OCI-LY7 (cell line): ENCODE measurements at regions not wholly inside any gene's neighbourhood (a gene's known extent, or its start where the extent isn't known, plus 50 kb on each side); places are given as distances from the start of the nearest gene placed in this dataset.

Source experiments
- BruUV-seq: library from RNA; stranded (reverse); fragments of 400-500 nt; replicated peaks from 2 replicates; lab custom pipeline; 2021; lab: Mats Ljungman, UMichigan
- CTCF ChIA-PET: fragments of 300-600 bp; sonication (Branson Sonifier 250); formaldehyde crosslinking; loops from one replicate; lab custom pipeline; 2022; ENCODE audit warnings: antibody characterized with exemption; ENCODE audit not compliant: unreplicated experiment; lab: Charles Lee
- POLR2A ChIA-PET: fragments of 300-600 bp; sonication (Branson Sonifier 250); formaldehyde crosslinking; loops from one replicate; lab custom pipeline; 2022; ENCODE audit warnings: antibody characterized with exemption; lab: Charles Lee
- DNase-seq: peaks from one replicate; pipeline ENCODE4 v3.0.0-alpha.2; 2015; ENCODE audit warnings: low spot score
- H2AFZ ChIP-seq: fragments of 200-600 bp; sonication (generic), shearing (Covaris generic); 2 replicates; pipeline ENCODE4 v1.6.1; 2014; ENCODE audit warnings: mild to moderate bottlenecking, antibody characterized with exemption, low read length, moderate library complexity
- H3K27ac ChIP-seq: fragments of 200-600 bp; sonication (generic); 2 replicates; pipeline ENCODE4 v1.5.1; 2014; ENCODE audit warnings: mixed run types, low read depth, mild to moderate bottlenecking, moderate library complexity, low read length, inconsistent platforms; ENCODE audit not compliant: poor library complexity, severe bottlenecking
- H3K36me3 ChIP-seq: fragments of 200-600 bp; sonication (generic); 2 replicates; pipeline ENCODE4 v1.6.1; 2014; ENCODE audit warnings: mild to moderate bottlenecking, antibody characterized with exemption, low read length, moderate library complexity, mixed read lengths; ENCODE audit not compliant: insufficient read depth
- H3K4me1 ChIP-seq: fragments of 200-600 bp; sonication (generic); 2 replicates; pipeline ENCODE4 v1.5.1; 2014; ENCODE audit warnings: mild to moderate bottlenecking, low read length; ENCODE audit not compliant: insufficient read depth, poor library complexity, severe bottlenecking
- H3K4me2 ChIP-seq: fragments of 200-600 bp; sonication (generic); 2 replicates; pipeline ENCODE4 v1.6.1; 2014; ENCODE audit warnings: mild to moderate bottlenecking, low read length
- H3K4me3 ChIP-seq: fragments of 200-600 bp; sonication (generic); 2 replicates; pipeline ENCODE4 v1.5.1; 2014; ENCODE audit warnings: mild to moderate bottlenecking, low read depth, low read length; ENCODE audit not compliant: poor library complexity, severe bottlenecking
- H3K79me2 ChIP-seq: fragments of 200-600 bp; sonication (generic); 2 replicates; pipeline ENCODE4 v1.6.1; 2016; ENCODE audit warnings: low read depth, mild to moderate bottlenecking, low read length, moderate library complexity, mixed read lengths; ENCODE audit not compliant: insufficient read depth
- H3K9me2 ChIP-seq: fragments of 200-600 bp; sonication (generic); 2 replicates; pipeline ENCODE4 v1.6.1; 2016; ENCODE audit warnings: mild to moderate bottlenecking, low read length, mixed read lengths; ENCODE audit not compliant: insufficient read depth
- H3K9me3 ChIP-seq: fragments of 200-600 bp; sonication (generic); 2 replicates; pipeline ENCODE4 v1.6.1; 2014; ENCODE audit warnings: mild to moderate bottlenecking, mixed run types, low read length, mixed read lengths
- H4K20me1 ChIP-seq: fragments of 200-600 bp; sonication (generic); 2 replicates; pipeline ENCODE4 v1.6.1; 2014; ENCODE audit warnings: mild to moderate bottlenecking, antibody characterized with exemption, low read length, moderate library complexity, mixed read lengths; ENCODE audit not compliant: insufficient read depth
- CTCF ChIP-seq: fragments of 200-600 bp; sonication (generic); conservative IDR thresholded peaks from 2 replicates; pipeline ENCODE4 v1.5.1; 2014; ENCODE audit warnings: mild to moderate bottlenecking, antibody characterized with exemption, low read length, moderate library complexity, mixed read lengths
- EZH2phosphoT487 ChIP-seq: fragments of 200-600 bp; sonication (generic); IDR thresholded peaks from 2 replicates; pipeline ENCODE4 v1.6.1; 2018; ENCODE audit warnings: low read depth, borderline replicate concordance, mild to moderate bottlenecking, mixed run types, antibody characterized with exemption, low read length, moderate library complexity, mixed read lengths
- intact Hi-C: fragments of 100-400 bp; cut with micrococcal nuclease; formaldehyde crosslinking; loops from one replicate; pipeline ENCODE4 v1.10.0; 2022; ENCODE audit not compliant: unreplicated experiment

- BruUV-seq: no TSS peak
- no peak overlapping the region for H3K4me2 ChIP-seq
Observed at GRCh38 chr3:148083526-148084182, 614.0 kb upstream of the AGTR1 start.

GRCh38 chr3:148084931-148085330 lies 612.8 kb upstream of the AGTR1 start:
- Histone ChIP-seq H3K9me2 (no peaks in the 10 kb centered on the region), H3K27ac (no peak overlapping the region), H3K4me2 (no peak overlapping the region), H2AFZ (no peak overlapping the region), H3K9me3 (no peaks in the 10 kb centered on the region), H3K36me3 (no peaks in the 10 kb centered on the region), H4K20me1 (no peaks in the 10 kb centered on the region), H3K4me1 (no peaks in the 10 kb centered on the region), H3K79me2 (no peaks in the 10 kb centered on the region), H3K4me3 (no peak overlapping the region)
- TF ChIP-seq EZH2phosphoT487 (no peak), CTCF (no peak)
- intact Hi-C loops: no loop called here
- no peak for DNase-seq
- POLR2A ChIA-PET: interaction anchor here (0.6 kb wide), 1 partner anchor 24 kb away, joined by 3 read pairs; no protein-coding TSS in a partner anchor
- no TSS peak for BruUV-seq
- CTCF ChIA-PET: no interaction called here

More at GRCh38 chr3:148083526-148084182, 614.0 kb upstream of the AGTR1 start:
- Histone ChIP-seq H3K27ac (no peak overlapping the region), H3K9me3 (no peaks in the 10 kb centered on the region), H3K79me2 (no peaks in the 10 kb centered on the region), H3K36me3 (no peaks in the 10 kb centered on the region), H3K4me1 (no peaks in the 10 kb centered on the region), H3K9me2 (no peaks in the 10 kb centered on the region), H3K4me3 (no peak overlapping the region), H2AFZ (no peak overlapping the region), H4K20me1 (no peaks in the 10 kb centered on the region)
- ChIA-PET CTCF (no interaction called here), POLR2A (interaction anchor here (0.6 kb wide), 1 partner anchor 345 kb away, joined by 3 read pairs; no protein-coding TSS in a partner anchor)
- TF ChIP-seq CTCF: no peak
- TF ChIP-seq EZH2phosphoT487: no peak
- intact Hi-C loops: no loop called here
- no peak for DNase-seq

- no peak overlapping the region for H3K27ac ChIP-seq
- H2AFZ ChIP-seq: no peak overlapping the region
- no peaks in the 10 kb centered on the region for H3K9me3 ChIP-seq
- no peak for DNase-seq
- no peaks in the 10 kb centered on the region for H3K9me2 ChIP-seq
- intact Hi-C loops: no loop called here
- H3K4me1 ChIP-seq: no peaks in the 10 kb centered on the region
- BruUV-seq: no TSS peak
- POLR2A ChIA-PET: interaction anchor here (0.7 kb wide), 1 partner anchor 1161 kb away, joined by 4 read pairs; no protein-coding TSS in a partner anchor
- no peaks in the 10 kb centered on the region for H4K20me1 ChIP-seq
- no peak overlapping the region for H3K4me2 ChIP-seq
- no peaks in the 10 kb centered on the region for H3K79me2 ChIP-seq
- CTCF ChIA-PET: no interaction called here
- TF ChIP-seq CTCF: no peak
- TF ChIP-seq EZH2phosphoT487: no peak
- no peak overlapping the region for H3K4me3 ChIP-seq
- H3K36me3 ChIP-seq: no peaks in the 10 kb centered on the region
Observed at GRCh38 chr3:148087601-148088371, 609.9 kb upstream of the AGTR1 start.
